LNCaP clone FGC (cell line): ENCODE measurements at regions not wholly inside any gene's neighbourhood (a gene's known extent, or its start where the extent isn't known, plus 50 kb on each side); places are given as distances from the start of the nearest gene placed in this dataset.

Source experiments
- DNase-seq: peaks from one replicate; pipeline ENCODE4 v3.0.0-alpha.2; 2011; ENCODE audit warnings: low read depth
- H3K4me3 ChIP-seq: 2 replicates; pipeline ENCODE4 v1.5.1; 2011; ENCODE audit warnings: mild to moderate bottlenecking, low read depth, low read length, control low read depth
- TF ChIP-seq, protein P1 (sequence below): IDR thresholded peaks from 2 replicates; pipeline ENCODE4 v1.5.1; 2012; ENCODE audit warnings: mild to moderate bottlenecking; ENCODE audit not compliant: control insufficient read depth, insufficient read depth; ENCODE audit errors: extremely low read depth

GRCh38 chr10:113303544-113304146 is 249.2 kb upstream of the HABP2 start:
- DNase-seq = no peak
- TF ChIP-seq, protein P1, sequence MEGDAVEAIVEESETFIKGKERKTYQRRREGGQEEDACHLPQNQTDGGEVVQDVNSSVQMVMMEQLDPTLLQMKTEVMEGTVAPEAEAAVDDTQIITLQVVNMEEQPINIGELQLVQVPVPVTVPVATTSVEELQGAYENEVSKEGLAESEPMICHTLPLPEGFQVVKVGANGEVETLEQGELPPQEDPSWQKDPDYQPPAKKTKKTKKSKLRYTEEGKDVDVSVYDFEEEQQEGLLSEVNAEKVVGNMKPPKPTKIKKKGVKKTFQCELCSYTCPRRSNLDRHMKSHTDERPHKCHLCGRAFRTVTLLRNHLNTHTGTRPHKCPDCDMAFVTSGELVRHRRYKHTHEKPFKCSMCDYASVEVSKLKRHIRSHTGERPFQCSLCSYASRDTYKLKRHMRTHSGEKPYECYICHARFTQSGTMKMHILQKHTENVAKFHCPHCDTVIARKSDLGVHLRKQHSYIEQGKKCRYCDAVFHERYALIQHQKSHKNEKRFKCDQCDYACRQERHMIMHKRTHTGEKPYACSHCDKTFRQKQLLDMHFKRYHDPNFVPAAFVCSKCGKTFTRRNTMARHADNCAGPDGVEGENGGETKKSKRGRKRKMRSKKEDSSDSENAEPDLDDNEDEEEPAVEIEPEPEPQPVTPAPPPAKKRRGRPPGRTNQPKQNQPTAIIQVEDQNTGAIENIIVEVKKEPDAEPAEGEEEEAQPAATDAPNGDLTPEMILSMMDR = no peak
- H3K4me3 ChIP-seq = no peak overlapping the region

DNA sequence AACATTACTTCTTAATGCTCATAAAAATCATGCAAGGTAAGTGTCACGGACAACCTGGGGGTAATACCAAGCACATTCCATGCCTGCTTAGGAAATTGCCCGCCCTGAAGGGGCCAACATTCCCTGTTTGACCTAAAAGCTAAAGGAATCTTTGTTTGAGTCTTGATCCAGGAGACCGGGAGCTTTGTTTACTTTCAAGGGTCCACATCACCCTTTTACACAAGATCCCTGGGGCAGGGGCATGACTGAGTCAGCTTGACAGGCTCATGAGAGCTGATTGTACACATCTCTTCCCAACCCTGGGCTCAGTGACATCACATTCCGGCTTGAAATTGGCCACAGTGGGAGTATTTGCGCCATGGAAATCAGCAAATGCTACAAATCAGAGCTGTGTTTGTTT is 248.1 kb upstream of the HABP2 start:
- no peak for DNase-seq
- TF ChIP-seq, protein P1 = no peak
- H3K4me3 ChIP-seq = no peak overlapping the region

DNA sequence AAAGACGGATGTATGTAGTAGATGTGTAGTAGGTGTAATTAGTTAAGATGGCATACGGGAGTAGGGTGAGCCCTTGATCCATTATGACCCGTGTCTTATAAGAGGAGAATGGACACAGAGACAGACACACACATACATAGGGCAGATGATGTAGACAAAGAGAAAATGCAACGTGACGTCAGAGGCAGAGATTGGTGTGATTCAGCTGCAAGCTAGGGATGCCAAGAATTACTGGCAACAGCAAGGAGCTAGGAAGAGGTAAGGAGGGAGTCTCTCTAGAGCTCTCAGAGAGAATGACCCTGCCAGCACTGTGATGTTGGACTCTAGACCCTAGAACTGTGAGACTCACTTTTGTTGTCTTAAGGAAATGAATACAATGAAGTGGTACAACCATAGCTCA is 247.0 kb upstream of the HABP2 start:
- no peak for DNase-seq
- TF ChIP-seq, protein P1 = no peak
- no peak overlapping the region for H3K4me3 ChIP-seq

DNA sequence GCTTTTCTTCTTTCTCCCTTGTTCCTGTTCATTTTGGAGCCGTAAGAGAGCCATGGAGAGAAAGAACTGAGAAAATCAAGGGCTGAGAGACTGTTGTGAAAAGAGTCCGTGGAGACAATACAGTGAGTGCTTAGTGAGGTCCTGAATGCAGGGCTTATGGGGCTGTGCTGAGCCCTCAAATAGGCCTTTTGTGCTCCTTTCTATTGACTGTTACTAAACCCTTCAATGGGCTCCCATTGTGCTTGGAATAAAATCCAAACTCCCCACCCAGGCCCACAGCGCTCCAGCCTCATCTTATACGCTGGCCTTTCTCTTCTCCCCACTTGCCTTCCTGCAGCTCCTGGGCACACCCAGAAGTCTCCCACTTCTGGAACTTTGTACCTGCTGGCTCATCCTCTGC is 243.1 kb upstream of the HABP2 start:
- DNase-seq = no peak

DNA sequence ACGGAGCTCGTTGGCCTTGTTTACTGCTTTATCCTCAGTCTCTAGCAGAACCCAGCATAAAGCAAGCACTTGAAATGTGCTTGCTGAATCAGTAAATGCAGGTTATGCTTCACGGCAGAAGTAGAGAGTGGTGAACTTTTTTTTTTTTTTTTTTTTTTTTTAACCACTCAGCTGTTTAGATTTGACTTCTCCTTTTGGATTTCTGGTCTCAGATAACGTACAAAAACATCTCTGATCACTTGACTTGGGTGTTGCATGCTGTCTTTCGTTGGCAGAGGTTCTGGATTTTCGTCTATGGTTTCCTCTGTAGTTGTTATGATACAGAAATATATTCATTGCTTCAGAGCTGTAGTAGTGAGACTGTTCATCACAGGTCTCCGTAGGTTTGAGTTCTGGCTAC is 242.5 kb upstream of the HABP2 start:
- no peak for DNase-seq
- TF ChIP-seq, protein P1 = no peak
- H3K4me3 ChIP-seq = no peak overlapping the region

More for the DNA sequence above, 243.1 kb upstream of the HABP2 start:
- no peak overlapping the region for H3K4me3 ChIP-seq
- TF ChIP-seq, protein P1 = no peak

GRCh38 chr10:113313048-113313602 is 239.7 kb upstream of the HABP2 start:
- TF ChIP-seq, protein P1 = no peak
- no peak for DNase-seq
- H3K4me3 ChIP-seq = no peak overlapping the region

DNA sequence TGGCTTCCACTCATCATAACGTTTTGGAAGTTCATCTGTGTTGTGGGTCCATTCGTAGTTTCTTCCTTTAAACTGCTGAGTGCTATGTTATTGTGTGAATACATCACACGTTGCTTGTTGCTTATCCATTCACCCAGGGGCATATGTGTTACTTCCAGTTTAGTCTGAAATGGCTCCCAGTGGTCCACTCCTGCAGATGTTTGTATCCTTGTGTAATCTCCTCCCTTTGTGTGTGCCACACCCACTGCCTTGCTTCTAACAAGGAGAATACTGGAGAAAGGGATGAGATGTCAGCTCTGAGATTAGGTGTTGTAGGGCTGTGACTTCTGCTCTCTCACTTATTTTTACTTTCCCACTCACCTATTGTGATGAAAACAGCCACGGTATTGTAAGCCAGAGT is 239.1 kb upstream of the HABP2 start:
- TF ChIP-seq, protein P1 = no peak

More for the DNA sequence above, 239.1 kb upstream of the HABP2 start:
- no peak overlapping the region for H3K4me3 ChIP-seq
- DNase-seq = no peak
